Ovary (tissue), 7 donors: ENCODE measurements at regions not wholly inside any gene's neighbourhood (a gene's known extent, or its start where the extent isn't known, plus 50 kb on each side); places are given as distances from the start of the nearest gene placed in this dataset.

Experiments used
- DNase-seq, 5 donors: peaks; one replicate each; pipeline ENCODE4 v3.0.0-alpha.2; 2019 to 2020
- H3K27ac ChIP-seq, 2 donors: fragments of 200-600 bp; one replicate each; pipeline versions ENCODE4 v1.5.1 to v1.8.0; 2019 to 2022
- H3K27me3 ChIP-seq: fragments of 200-600 bp; one replicate; pipeline ENCODE4 v1.8.0; 2022
- H3K36me3 ChIP-seq: fragments of 200-600 bp; sonication (generic); one replicate; pipeline ENCODE4 v1.5.1; 2019
- H3K4me1 ChIP-seq: one replicate; pipeline ENCODE4 v1.8.1; 2013; ENCODE audit warnings: mild to moderate bottlenecking, moderate library complexity; ENCODE audit not compliant: insufficient read depth
- H3K4me3 ChIP-seq: fragments of 200-600 bp; sonication (generic); one replicate; pipeline ENCODE4 v1.5.1; 2017
- H3K9me3 ChIP-seq, 2 donors: fragments of 200-600 bp in 1 of 2; sonication (generic) in 1 of 2; one replicate each; pipeline versions ENCODE4 v1.5.1 to v1.8.1; 2013 to 2019; ENCODE audit warnings: mild to moderate bottlenecking in 1 of 2, moderate library complexity in 1 of 2
- CTCF ChIP-seq, 3 donors: fragments of 450-650 bp in 2 of 3; fragments of 200-600 bp in 1 of 3; IDR thresholded peaks; one replicate each; pipeline versions ENCODE4 v1.5.1 to v1.8.0; 2016 to 2022; ENCODE audit warnings: antibody characterized with exemption in 3 of 3, mild to moderate bottlenecking in 1 of 3
- EP300 ChIP-seq: sonication (generic); formaldehyde crosslinking; IDR thresholded peaks from one replicate; pipeline ENCODE4 v1.6.1; 2017; ENCODE audit warnings: antibody characterized with exemption
- POLR2A ChIP-seq: fragments of 450-650 bp; IDR thresholded peaks from one replicate; pipeline ENCODE4 v1.6.1; 2017; ENCODE audit warnings: antibody characterized with exemption, mild to moderate bottlenecking, moderate library complexity
- WGBS, 3 donors: extraction: QIAGEN DNeasy Blood & Tissue Kit in 1 of 3; methylation state at CpG; one replicate each; pipeline versions ENCODE4 v1.1.5 to v1.1.7; 2013 to 2017; 5-methylcytosine and 5-hydroxymethylcytosine counted together
- intact Hi-C, 4 donors: fragments of 100-400 bp; cut with DNase I; formaldehyde crosslinking; loops; one replicate each; pipeline versions ENCODE4 v1.11.0 to v1.15.1; 2022 to 2023
- donor health status: DM: no; HTN: no; CAD: no; lungs with moderate emphysema.
- donor health status: DM: no; HTN: no; CAD: no.
- donor health status: Bipolar disorder and iron deficiency.
- donor health status: DM: no; HTN: no; CAD: no.
- donor health status: DM: yes; HTN: yes; CAD: no.

GRCh38 chr12:23169012-23169695 lies 544.2 kb downstream of the ETNK1 start:
- Histone ChIP-seq H3K4me3 (no peak overlapping the region), H3K4me1 (no peaks in the 10 kb centered on the region), H3K9me3 (no peaks in the 10 kb centered on the region), H3K27ac (no peak overlapping the region), H3K36me3 (no peaks in the 10 kb centered on the region), H3K27me3 (no peaks in the 10 kb centered on the region)
- TF ChIP-seq CTCF (IDR thresholded peaks at IDR 0.05) = no peak
- TF ChIP-seq EP300 = no peak
- no peak for TF ChIP-seq POLR2A
- intact Hi-C loops = no loop called here
- no peak for DNase-seq
- WGBS, 3 donors = 66 to 71% (median 67%) methylated on average over 4 of the region's 4 CpGs

GRCh38 chr12:23169696-23170013 lies 544.7 kb downstream of the ETNK1 start:
- Histone ChIP-seq H3K27me3 (no peaks in the 10 kb centered on the region), H3K36me3 (no peaks in the 10 kb centered on the region), H3K4me1 (no peaks in the 10 kb centered on the region), H3K4me3 (no peak overlapping the region), H3K27ac (no peak overlapping the region), H3K9me3 (no peaks in the 10 kb centered on the region)
- TF ChIP-seq EP300 (no peak), CTCF (IDR thresholded peaks at IDR 0.05) (no peak), POLR2A (no peak)
- 55 to 57% (median 57%) methylated on average over 3 of the region's 3 CpGs for WGBS, 3 donors
- no peak for DNase-seq
- intact Hi-C loops = no loop called here

- no peak for DNase-seq
- H3K27ac ChIP-seq = no peak overlapping the region
- H3K27me3 ChIP-seq = no peaks in the 10 kb centered on the region
- H3K9me3 ChIP-seq = no peaks in the 10 kb centered on the region
- H3K36me3 ChIP-seq = no peaks in the 10 kb centered on the region
- intact Hi-C loops = no loop called here
- TF ChIP-seq CTCF (IDR thresholded peaks at IDR 0.05) (no peak), EP300 (no peak), POLR2A (no peak)
- H3K4me3 ChIP-seq = no peak overlapping the region
- 95 to 100% (median 95%) methylated on average over 1 of the region's 1 CpG for WGBS, 3 donors
- no peaks in the 10 kb centered on the region for H3K4me1 ChIP-seq
Measured at GRCh38 chr12:23174917-23175316, 549.9 kb downstream of the ETNK1 start.

GRCh38 chr12:23185346-23185745 lies 560.4 kb downstream of the ETNK1 start:
- no peaks in the 10 kb centered on the region for H3K36me3 ChIP-seq
- WGBS, 3 donors = 68 to 76% (median 74%) methylated on average over 3 of the region's 3 CpGs
- no peak for DNase-seq
- H3K4me1 ChIP-seq = no peaks in the 10 kb centered on the region
- intact Hi-C loops = no loop called here
- no peaks in the 10 kb centered on the region for H3K27me3 ChIP-seq
- H3K27ac ChIP-seq = no peak overlapping the region
- TF ChIP-seq EP300 = no peak
- H3K9me3 ChIP-seq = no peaks in the 10 kb centered on the region
- H3K4me3 ChIP-seq = no peak overlapping the region

- no peaks in the 10 kb centered on the region for H3K36me3 ChIP-seq
- no peak overlapping the region for H3K4me3 ChIP-seq
- no peak overlapping the region for H3K27ac ChIP-seq
- no peaks in the 10 kb centered on the region for H3K27me3 ChIP-seq
- no peak for TF ChIP-seq CTCF (IDR thresholded peaks at IDR 0.05)
- no peak for TF ChIP-seq POLR2A
- no peak for DNase-seq
- H3K4me1 ChIP-seq = no peaks in the 10 kb centered on the region
- no peaks in the 10 kb centered on the region for H3K9me3 ChIP-seq
- intact Hi-C loops = no loop called here
Measured at GRCh38 chr12:23186950-23187349, 562.0 kb downstream of the ETNK1 start.
